Loucy (cell line): ENCODE measurements at regions not wholly inside any gene's neighbourhood (a gene's known extent, or its start where the extent isn't known, plus 50 kb on each side); places are given as distances from the start of the nearest gene placed in this dataset.

Source experiments
- H2AFZ ChIP-seq: fragments of 200-600 bp; sonication (generic); 2 replicates; pipeline ENCODE4 v1.6.0; 2016; ENCODE audit warnings: antibody characterized with exemption, mild to moderate bottlenecking, low read length, moderate library complexity
- H3F3A ChIP-seq: fragments of 200-600 bp; 2 replicates; pipeline ENCODE4 v1.6.0; 2016; ENCODE audit warnings: antibody characterized with exemption, low read depth, mild to moderate bottlenecking
- H3K27me3 ChIP-seq: fragments of 200-600 bp; sonication (generic); 2 replicates; pipeline ENCODE4 v1.6.1; 2014; ENCODE audit warnings: low read length, mild to moderate bottlenecking; ENCODE audit not compliant: insufficient read depth, poor library complexity, severe bottlenecking
- H3K36me3 ChIP-seq: fragments of 200-600 bp; sonication (generic); 2 replicates; pipeline ENCODE4 v1.6.1; 2016; ENCODE audit warnings: low read length; ENCODE audit not compliant: insufficient read depth
- H3K4me1 ChIP-seq: fragments of 200-600 bp; sonication (generic); 2 replicates; pipeline ENCODE4 v1.5.1; 2014; ENCODE audit warnings: low read length, mild to moderate bottlenecking; ENCODE audit not compliant: insufficient read depth, poor library complexity, severe bottlenecking
- H3K4me2 ChIP-seq: fragments of 200-600 bp; sonication (generic); 2 replicates; pipeline ENCODE4 v1.6.0; 2014; ENCODE audit warnings: antibody characterized with exemption, low read length, low read depth, mild to moderate bottlenecking; ENCODE audit not compliant: poor library complexity, severe bottlenecking
- H3K4me3 ChIP-seq: fragments of 200-600 bp; sonication (generic); 2 replicates; pipeline ENCODE4 v1.5.1; 2014; ENCODE audit warnings: low read length, mild to moderate bottlenecking, mixed read lengths; ENCODE audit not compliant: poor library complexity, severe bottlenecking
- H3K79me2 ChIP-seq: fragments of 200-600 bp; sonication (generic); 2 replicates; pipeline ENCODE4 v1.6.1; 2014; ENCODE audit warnings: low read length; ENCODE audit not compliant: insufficient read depth
- H3K9ac ChIP-seq: fragments of 200-600 bp; sonication (generic); 2 replicates; pipeline ENCODE4 v1.6.0; 2014; ENCODE audit warnings: mild to moderate bottlenecking, low read depth, low read length, moderate library complexity; ENCODE audit not compliant: poor library complexity, severe bottlenecking
- H3K9me2 ChIP-seq: fragments of 200-600 bp; sonication (generic); replicated peaks from 2 replicates; pipeline ENCODE4 v1.6.1; 2016; ENCODE audit warnings: low read depth, low read length, mixed read lengths
- H3K9me3 ChIP-seq: fragments of 200-600 bp; sonication (generic); 2 replicates; pipeline ENCODE4 v1.6.1; 2014; ENCODE audit warnings: mild to moderate bottlenecking, antibody characterized with exemption, low read length, low read depth; ENCODE audit not compliant: insufficient read depth
- H4K20me1 ChIP-seq: fragments of 200-600 bp; sonication (generic); 2 replicates; pipeline ENCODE4 v1.6.0; 2014; ENCODE audit warnings: antibody characterized with exemption, low read length, mild to moderate bottlenecking; ENCODE audit not compliant: insufficient read depth, poor library complexity, severe bottlenecking
- EZH2phosphoT487 ChIP-seq: fragments of 200-600 bp; IDR thresholded peaks from 2 replicates; pipeline ENCODE4 v1.6.1; 2018; ENCODE audit warnings: antibody characterized with exemption, mild to moderate bottlenecking, moderate library complexity, borderline replicate concordance
- TF ChIP-seq, protein P1 (sequence below): fragments of 200-600 bp; sonication (generic); conservative IDR thresholded peaks from 2 replicates; pipeline ENCODE4 v1.5.1; 2014; ENCODE audit warnings: mild to moderate bottlenecking, antibody characterized with exemption, low read length

GRCh38 chr10:78755877-78756455, 312.8 kb upstream of the ZMIZ1 start:
- H2AFZ ChIP-seq: no peak overlapping the region
- no peaks in the 10 kb centered on the region for H3K9me2 ChIP-seq
- no peak overlapping the region for H3K4me3 ChIP-seq
- H3F3A ChIP-seq: no peaks in the 10 kb centered on the region
- no peaks in the 10 kb centered on the region for H4K20me1 ChIP-seq
- H3K36me3 ChIP-seq: no peaks in the 10 kb centered on the region
- no peak overlapping the region for H3K4me2 ChIP-seq
- no peaks in the 10 kb centered on the region for H3K79me2 ChIP-seq
- H3K4me1 ChIP-seq: peaks cover 35% of the 10 kb centered on the region
- no peaks in the 10 kb centered on the region for H3K27me3 ChIP-seq
- TF ChIP-seq, protein P1, sequence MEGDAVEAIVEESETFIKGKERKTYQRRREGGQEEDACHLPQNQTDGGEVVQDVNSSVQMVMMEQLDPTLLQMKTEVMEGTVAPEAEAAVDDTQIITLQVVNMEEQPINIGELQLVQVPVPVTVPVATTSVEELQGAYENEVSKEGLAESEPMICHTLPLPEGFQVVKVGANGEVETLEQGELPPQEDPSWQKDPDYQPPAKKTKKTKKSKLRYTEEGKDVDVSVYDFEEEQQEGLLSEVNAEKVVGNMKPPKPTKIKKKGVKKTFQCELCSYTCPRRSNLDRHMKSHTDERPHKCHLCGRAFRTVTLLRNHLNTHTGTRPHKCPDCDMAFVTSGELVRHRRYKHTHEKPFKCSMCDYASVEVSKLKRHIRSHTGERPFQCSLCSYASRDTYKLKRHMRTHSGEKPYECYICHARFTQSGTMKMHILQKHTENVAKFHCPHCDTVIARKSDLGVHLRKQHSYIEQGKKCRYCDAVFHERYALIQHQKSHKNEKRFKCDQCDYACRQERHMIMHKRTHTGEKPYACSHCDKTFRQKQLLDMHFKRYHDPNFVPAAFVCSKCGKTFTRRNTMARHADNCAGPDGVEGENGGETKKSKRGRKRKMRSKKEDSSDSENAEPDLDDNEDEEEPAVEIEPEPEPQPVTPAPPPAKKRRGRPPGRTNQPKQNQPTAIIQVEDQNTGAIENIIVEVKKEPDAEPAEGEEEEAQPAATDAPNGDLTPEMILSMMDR: no peak
- TF ChIP-seq EZH2phosphoT487: no peak
- no peaks in the 10 kb centered on the region for H3K9me3 ChIP-seq
- H3K9ac ChIP-seq: no peak overlapping the region

- no peaks in the 10 kb centered on the region for H3K9me3 ChIP-seq
- H3K79me2 ChIP-seq: no peaks in the 10 kb centered on the region
- no peaks in the 10 kb centered on the region for H3K36me3 ChIP-seq
- H3K4me3 ChIP-seq: no peak overlapping the region
- H3K9me2 ChIP-seq: no peaks in the 10 kb centered on the region
- H4K20me1 ChIP-seq: no peaks in the 10 kb centered on the region
- H2AFZ ChIP-seq: peak overlapping the region; percentile 50; the same call in 1 of the 2 replicates
- peaks cover 35% of the 10 kb centered on the region for H3K4me1 ChIP-seq
- peak overlapping the region; percentile 28 for H3K4me2 ChIP-seq
- no peaks in the 10 kb centered on the region for H3F3A ChIP-seq
- H3K27me3 ChIP-seq: no peaks in the 10 kb centered on the region
- H3K9ac ChIP-seq: no peak overlapping the region
- no peak for TF ChIP-seq EZH2phosphoT487
- TF ChIP-seq, protein P1: no peak
These were observed 312.0 kb upstream of the ZMIZ1 start for GRCh38 chr10:78756604-78757343.

DNA sequence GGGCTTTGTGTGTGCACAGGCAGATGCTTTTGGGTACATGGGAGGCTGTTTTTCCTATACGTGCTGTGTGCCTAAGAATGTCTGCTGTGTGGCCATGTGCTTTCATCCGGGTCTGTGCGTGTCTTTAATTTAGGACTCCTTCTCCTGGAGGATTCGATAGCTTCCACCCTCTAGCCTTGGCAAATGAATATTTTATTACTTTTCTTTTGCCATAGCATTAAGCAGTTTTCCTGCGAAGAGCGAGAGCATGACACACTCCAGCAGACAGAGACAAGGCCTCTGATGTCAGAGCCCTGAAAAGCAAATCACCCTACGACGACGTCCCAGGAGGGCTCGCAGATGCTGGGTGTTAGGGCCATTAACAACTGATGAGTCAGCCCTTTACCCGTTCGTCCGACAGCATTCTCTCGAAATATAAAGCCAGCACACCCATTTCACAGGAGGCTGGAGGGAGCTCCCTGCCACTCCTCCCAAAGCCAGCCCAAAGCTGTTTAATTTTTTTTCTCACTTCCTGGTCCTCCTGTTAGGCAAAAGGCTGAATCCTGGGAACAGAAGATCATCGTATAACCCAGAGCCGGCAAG, 311.3 kb upstream of the ZMIZ1 start:
- no peaks in the 10 kb centered on the region for H3K9me3 ChIP-seq
- no peaks in the 10 kb centered on the region for H3K27me3 ChIP-seq
- no peaks in the 10 kb centered on the region for H3K36me3 ChIP-seq
- peaks cover 33% of the 10 kb centered on the region for H3K4me1 ChIP-seq
- no peaks in the 10 kb centered on the region for H3K79me2 ChIP-seq
- no peaks in the 10 kb centered on the region for H4K20me1 ChIP-seq
- H3K9me2 ChIP-seq: no peaks in the 10 kb centered on the region
- H3K4me3 ChIP-seq: no peak overlapping the region
- H3K4me2 ChIP-seq: peak overlapping the region; percentile 28
- no peaks in the 10 kb centered on the region for H3F3A ChIP-seq
- H2AFZ ChIP-seq: no peak overlapping the region
- no peak overlapping the region for H3K9ac ChIP-seq
- TF ChIP-seq EZH2phosphoT487: no peak
- TF ChIP-seq, protein P1: no peak
